DMS153 treated with DMSO at 0.1 percent for 48 hours (cell line): ENCODE measurements at regions not wholly inside any gene's neighbourhood (a gene's known extent, or its start where the extent isn't known, plus 50 kb on each side); places are given as distances from the start of the nearest gene placed in this dataset.

Experiments used
- DNase-seq: peaks from one replicate; lab custom pipeline; 2025; ENCODE audit not compliant: unreplicated experiment; lab: John Stamatoyannopoulos, UW

DNA sequence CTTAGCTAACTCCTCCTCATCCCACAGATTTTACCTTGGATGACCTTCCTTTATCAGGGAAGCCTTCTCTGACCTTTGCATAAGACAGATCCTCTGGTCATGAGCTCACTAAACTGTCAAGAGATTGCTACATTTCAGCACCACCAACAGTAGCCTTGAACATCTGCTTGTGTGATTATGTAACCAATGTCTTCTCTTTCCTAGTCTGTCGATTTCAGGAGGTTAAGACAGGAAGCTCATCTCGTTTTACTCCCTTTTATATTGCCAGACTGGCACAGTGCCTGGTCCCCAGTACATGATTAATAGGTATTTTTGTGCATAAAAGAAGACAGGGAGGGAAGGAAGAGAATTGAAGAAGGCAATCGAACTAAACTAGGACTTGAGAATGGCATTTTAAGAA is 1697.7 kb downstream of the EFNB2 start:
- no peak for DNase-seq

- DNase-seq, result no peak
Observed at GRCh38 chr13:104833221-104833620, 1702.2 kb downstream of the EFNB2 start.

DNA sequence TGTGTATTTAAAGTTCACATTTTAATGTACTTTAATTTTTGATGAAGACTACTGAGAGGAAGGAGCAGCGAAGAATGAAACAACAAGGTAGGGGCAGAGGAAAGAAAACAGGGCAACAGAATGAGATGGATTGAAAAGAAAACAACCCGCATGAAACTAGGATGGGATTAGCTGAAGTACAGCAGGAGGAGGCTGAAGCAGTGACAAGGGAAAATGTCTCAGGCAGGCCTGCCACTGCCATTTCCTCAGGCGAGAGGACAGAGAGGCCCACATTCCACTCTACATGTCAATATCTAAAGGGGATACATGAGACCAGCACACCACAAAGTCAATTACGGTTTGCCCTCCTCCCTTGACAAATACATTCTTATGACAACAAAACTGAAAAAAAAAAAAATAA is 1703.2 kb downstream of the EFNB2 start:
- no peak for DNase-seq

DNA sequence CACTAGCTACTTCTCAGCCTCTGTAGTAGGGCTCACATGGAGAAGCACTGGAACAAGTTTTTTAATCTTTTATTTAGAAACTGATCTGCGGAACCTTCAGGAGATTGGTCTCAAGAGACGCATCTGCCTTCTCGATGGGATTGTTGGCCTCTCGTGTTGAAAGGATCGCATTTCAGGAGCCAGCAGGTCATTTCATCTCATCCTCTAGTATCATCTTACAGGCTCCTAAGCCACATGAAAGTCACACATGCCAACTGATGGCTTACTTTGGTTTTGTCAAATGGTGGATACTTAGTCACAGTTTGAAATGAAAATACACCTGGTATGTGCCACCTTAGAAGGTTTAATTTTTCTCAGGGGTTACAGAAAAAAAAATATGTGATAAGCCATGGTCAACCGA is 1703.6 kb downstream of the EFNB2 start:
- no peak for DNase-seq

GRCh38 chr13:104823709-104824108 is 1711.8 kb downstream of the EFNB2 start:
- no peak for DNase-seq

DNA sequence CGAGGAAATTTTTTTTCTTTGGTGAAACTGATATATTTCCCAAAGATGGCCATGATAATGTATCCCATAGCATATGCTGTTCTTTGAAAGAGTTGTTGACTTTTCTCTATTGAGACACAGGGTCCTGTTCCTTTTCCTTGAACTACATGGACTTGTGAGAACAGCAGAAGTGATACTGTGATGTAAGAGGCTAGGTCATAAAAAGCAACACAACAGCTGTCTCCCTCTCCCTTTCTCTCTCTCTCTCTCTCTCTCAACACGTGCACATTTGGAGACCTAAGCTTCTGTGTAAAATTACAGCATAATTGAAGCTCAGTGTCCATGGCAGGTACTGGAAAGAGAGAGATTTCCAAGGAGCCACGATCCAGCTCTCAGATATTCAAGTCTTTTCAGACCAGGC is 1712.4 kb downstream of the EFNB2 start:
- no peak for DNase-seq

DNA sequence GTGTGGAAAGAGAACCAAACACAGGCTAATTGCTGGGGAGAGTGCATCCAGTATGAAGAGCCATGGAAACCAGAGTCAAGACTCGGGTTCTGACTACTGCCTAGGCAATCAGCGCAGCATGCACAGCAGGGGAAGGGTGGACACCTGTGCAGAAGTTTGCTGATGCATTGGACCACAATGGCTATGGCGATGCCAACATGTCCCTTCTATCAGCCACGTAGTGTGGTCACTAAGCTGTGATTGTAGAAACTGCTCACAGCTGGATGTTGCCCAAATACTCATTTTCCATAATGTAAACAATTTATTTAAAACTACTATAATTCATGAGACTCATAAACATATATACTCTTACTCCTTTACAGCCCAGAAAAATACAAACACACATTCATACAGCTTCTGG is 1718.2 kb downstream of the EFNB2 start:
- DNase-seq, result no peak

- no peak for DNase-seq
Observed at GRCh38 chr13:104816726-104817125, 1718.7 kb downstream of the EFNB2 start.

- DNase-seq, result no peak
Observed at GRCh38 chr13:104810242-104810641, 1725.2 kb downstream of the EFNB2 start.

DNA sequence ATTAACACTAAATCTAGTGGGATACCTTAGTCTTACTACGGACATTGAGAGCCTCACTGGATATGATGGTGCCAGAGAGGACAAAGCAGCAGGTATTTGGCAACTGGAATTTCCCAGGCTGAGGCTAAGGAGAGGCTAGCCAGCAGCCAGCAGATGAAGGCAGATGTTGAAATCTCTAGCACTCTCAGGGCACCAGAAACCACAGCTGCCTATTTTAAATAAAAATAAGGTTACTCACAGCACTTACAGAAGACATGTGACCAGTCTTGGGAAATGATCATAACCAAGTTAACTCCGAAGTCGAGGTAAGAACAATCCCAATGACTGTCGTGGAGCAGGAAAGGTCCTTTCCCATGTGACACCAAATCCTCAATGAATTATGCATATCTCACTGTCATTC is 1726.0 kb downstream of the EFNB2 start:
- no peak for DNase-seq

GRCh38 chr13:104805346-104805745 is 1730.1 kb downstream of the EFNB2 start:
- DNase-seq, result no peak

DNA sequence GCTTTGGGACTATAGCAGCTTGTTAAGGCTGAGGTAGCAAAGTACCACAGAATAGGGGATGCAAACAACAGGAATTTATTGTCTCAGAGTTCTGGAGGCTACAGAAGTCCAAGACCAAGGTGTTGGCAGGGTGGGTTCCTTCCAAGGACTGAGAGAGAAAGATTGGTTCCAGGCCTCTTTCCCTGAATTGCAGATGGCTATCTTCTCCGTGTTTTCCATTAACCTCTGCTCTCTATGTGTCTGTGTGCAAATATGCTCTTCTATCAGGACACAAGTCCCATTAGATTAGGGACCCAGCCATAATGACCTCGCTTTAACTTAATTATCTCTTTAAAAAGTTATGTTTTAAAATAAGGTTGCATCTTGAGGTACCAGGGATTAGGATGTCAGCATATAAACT is 1732.9 kb upstream of the SLC10A2 start:
- DNase-seq, result no peak

GRCh38 chr13:104798486-104798885 is 1732.3 kb upstream of the SLC10A2 start:
- no peak for DNase-seq

- DNase-seq, result no peak
Observed at GRCh38 chr13:104796581-104796980, 1730.4 kb upstream of the SLC10A2 start.

GRCh38 chr13:104785952-104786351 is 1719.7 kb upstream of the SLC10A2 start:
- no peak for DNase-seq

DNA sequence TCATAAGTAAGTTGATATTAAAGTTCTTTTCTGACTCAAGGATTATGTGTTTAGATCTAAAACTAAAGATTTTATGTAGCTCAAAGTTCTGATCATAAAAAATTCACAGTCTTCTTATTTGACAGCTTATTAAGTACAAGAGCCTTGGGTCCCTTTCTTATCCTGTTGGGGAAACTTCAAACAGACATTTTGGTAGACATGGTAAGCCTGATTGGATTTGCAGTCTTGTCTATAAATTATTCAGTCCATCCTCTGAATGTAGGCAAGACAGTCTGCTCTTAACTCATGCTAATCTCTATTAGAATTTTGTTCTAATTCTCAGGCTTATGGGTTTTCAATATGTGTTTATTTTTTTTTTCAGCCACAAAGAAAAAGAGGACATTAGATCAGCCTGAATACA is 1718.7 kb upstream of the SLC10A2 start:
- no peak for DNase-seq

GRCh38 chr13:104782741-104783140 is 1716.5 kb upstream of the SLC10A2 start:
- no peak for DNase-seq

GRCh38 chr13:104779311-104779993 is 1713.2 kb upstream of the SLC10A2 start:
- no peak for DNase-seq

GRCh38 chr13:104773775-104774174 is 1707.6 kb upstream of the SLC10A2 start:
- no peak for DNase-seq

DNA sequence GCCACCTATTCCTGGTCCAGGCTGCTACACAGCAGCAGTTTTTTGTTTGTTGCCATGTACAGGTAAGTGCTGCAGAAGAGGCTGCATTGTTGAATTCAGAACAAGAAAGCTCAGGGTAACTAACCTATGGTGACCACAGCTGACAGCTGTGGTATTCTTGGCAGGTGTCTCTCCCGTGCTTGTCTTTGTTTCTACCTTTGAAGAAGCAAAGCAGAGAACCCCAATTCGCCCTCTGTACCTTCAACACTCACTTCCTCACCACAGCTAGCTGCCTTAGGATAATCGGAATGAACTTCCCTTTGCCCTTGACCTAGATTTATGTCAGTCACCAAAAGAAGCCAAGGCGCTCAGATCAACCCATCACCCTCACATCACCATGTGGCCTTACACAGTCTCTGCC is 1703.3 kb upstream of the SLC10A2 start:
- DNase-seq, result no peak

- no peak for DNase-seq
Observed at GRCh38 chr13:104766319-104766718, 1700.1 kb upstream of the SLC10A2 start.

DNA sequence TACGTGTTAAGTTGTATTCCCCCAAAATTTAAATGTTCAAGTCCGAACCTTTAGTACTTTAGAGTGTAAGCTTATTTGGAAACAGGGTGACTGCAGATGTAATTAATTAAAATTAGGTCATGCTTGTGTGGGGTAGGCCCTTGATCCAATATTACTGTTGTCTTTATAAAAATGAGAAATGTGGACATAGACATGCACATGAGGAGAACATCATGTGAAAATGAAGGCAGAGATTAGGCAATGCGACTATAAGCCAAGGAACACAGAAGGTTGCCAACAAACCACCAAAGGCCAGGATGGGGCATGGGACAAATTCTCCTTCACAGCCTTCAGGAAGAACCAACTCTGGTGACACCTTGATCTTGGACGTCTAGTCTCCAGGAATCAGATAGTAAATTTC is 1698.4 kb upstream of the SLC10A2 start:
- no peak for DNase-seq

- no peak for DNase-seq
Observed at GRCh38 chr13:104759069-104759468, 1692.9 kb upstream of the SLC10A2 start.
